ENCODE measurements at regions not wholly inside any gene's neighbourhood (a gene's known extent, or its start where the extent isn't known, plus 50 kb on each side); places are given as distances from the start of the nearest gene placed in this dataset.

- DNase-seq = no peak
Measured at GRCh38 chr16:74232806-74233465, 63.7 kb upstream of the PSMD7 start.

GRCh38 chr16:74230126-74230525 lies 66.5 kb upstream of the PSMD7 start:
- DNase-seq = no peak

GRCh38 chr16:74226338-74226954 lies 70.2 kb upstream of the PSMD7 start:
- no peak for DNase-seq

- DNase-seq = peak; percentile 30
Measured at GRCh38 chr16:74224828-74225612, 71.6 kb upstream of the PSMD7 start.

- DNase-seq = no peak
Measured at GRCh38 chr16:74221828-74222227, 74.8 kb upstream of the PSMD7 start.

GRCh38 chr16:74219706-74220105 lies 76.9 kb upstream of the PSMD7 start:
- no peak for DNase-seq

- DNase-seq = no peak
Measured at GRCh38 chr16:74218871-74219270, 77.7 kb upstream of the PSMD7 start.

GRCh38 chr16:74216319-74216718 lies 80.3 kb upstream of the PSMD7 start:
- no peak for DNase-seq

GRCh38 chr16:74215249-74215648 lies 81.4 kb upstream of the PSMD7 start:
- no peak for DNase-seq

- DNase-seq = no peak
Measured at GRCh38 chr16:74213372-74213771, 83.2 kb upstream of the PSMD7 start.

- no peak for DNase-seq
Measured at GRCh38 chr16:74210245-74210644, 86.4 kb upstream of the PSMD7 start.

- DNase-seq = no peak
Measured at GRCh38 chr16:74202009-74202408, 94.6 kb upstream of the PSMD7 start.

- DNase-seq = no peak
Measured at GRCh38 chr16:74201576-74201975, 95.0 kb upstream of the PSMD7 start.

GRCh38 chr16:74200921-74201320 lies 95.7 kb upstream of the PSMD7 start:
- no peak for DNase-seq

- DNase-seq = no peak
Measured at GRCh38 chr16:74199842-74200124, 96.8 kb upstream of the PSMD7 start.

GRCh38 chr16:74199066-74199841 lies 97.4 kb upstream of the PSMD7 start:
- no peak for DNase-seq

GRCh38 chr16:74192281-74192797 lies 104.3 kb upstream of the PSMD7 start:
- no peak for DNase-seq

- no peak for DNase-seq
Measured at GRCh38 chr16:74190292-74190691, 106.3 kb upstream of the PSMD7 start.

- DNase-seq = no peak
Measured at GRCh38 chr16:74188856-74189255, 107.8 kb upstream of the PSMD7 start.

- no peak for DNase-seq
Measured at GRCh38 chr16:74186561-74186971, 110.0 kb upstream of the PSMD7 start.

- no peak for DNase-seq
Measured at GRCh38 chr16:74184839-74185238, 111.8 kb upstream of the PSMD7 start.

- no peak for DNase-seq
Measured at GRCh38 chr16:74183601-74184360, 112.8 kb upstream of the PSMD7 start.

Measured in femur (tissue), 1 donor.